ENCODE measurements at regions not wholly inside any gene's neighbourhood (a gene's known extent, or its start where the extent isn't known, plus 50 kb on each side); places are given as distances from the start of the nearest gene placed in this dataset.

- no peak for TF ChIP-seq CTCF (conservative IDR thresholded peaks at IDR 0.05)
- no peak for TF ChIP-seq ZFX (IDR thresholded peaks at IDR 0.05)
These were observed 235.4 kb downstream of the FSCB start for GRCh38 chr14:44271637-44272036.
